Stimulated activated CD4-positive, alpha-beta T cell treated with anti-CD3 and anti-CD28 coated beads, TNF-alpha, amount 100 ng/mL, for 1 hour (primary cell): ENCODE measurements at regions not wholly inside any gene's neighbourhood (a gene's known extent, or its start where the extent isn't known, plus 50 kb on each side); places are given as distances from the start of the nearest gene placed in this dataset.

Experiments
- DNase-seq, 3 donors: peaks; one replicate each; pipeline ENCODE4 v3.0.0-alpha.2; 2020; ENCODE audit warnings: low read depth in 3 of 3, low spot score in 1 of 3

DNA sequence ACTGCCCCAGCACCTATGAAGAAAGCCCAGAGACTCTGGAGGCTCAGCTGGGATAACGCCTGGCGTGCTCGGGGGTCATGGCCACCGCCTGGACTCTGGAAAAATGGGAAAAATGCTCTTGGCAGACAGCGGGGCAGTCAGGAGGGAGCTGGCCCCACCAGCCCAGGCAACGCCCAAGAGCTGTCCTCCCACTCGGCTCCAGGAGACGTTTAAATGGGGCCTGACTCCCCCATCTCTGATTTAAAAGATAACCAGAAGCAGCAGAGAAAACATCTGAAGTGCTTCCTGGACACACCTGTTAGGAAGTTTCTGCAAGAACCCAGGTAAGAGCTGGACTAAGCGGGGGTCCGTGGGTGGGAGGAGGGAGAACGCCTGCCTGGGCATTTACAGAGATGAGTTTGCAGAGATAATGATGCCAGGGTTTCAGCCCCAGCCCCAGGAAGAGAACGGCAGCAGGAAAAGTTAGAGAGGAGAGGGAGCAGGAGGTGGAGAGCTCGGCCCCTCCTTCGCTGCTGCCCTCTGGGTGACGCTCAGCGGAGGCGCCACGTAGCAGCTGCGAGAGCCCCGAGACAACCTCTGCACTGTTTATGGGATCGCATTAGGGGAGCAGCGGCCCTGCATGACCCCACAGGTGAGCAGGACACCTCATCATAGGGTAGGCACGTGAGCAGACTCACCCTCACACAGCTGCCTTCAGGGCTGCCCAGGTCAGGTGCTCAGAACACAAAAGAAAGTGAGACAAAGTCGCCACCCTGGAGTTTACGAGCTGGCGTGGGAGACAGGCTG, 83.5 kb upstream of the INSIG1 start:
- no peak for DNase-seq

DNA sequence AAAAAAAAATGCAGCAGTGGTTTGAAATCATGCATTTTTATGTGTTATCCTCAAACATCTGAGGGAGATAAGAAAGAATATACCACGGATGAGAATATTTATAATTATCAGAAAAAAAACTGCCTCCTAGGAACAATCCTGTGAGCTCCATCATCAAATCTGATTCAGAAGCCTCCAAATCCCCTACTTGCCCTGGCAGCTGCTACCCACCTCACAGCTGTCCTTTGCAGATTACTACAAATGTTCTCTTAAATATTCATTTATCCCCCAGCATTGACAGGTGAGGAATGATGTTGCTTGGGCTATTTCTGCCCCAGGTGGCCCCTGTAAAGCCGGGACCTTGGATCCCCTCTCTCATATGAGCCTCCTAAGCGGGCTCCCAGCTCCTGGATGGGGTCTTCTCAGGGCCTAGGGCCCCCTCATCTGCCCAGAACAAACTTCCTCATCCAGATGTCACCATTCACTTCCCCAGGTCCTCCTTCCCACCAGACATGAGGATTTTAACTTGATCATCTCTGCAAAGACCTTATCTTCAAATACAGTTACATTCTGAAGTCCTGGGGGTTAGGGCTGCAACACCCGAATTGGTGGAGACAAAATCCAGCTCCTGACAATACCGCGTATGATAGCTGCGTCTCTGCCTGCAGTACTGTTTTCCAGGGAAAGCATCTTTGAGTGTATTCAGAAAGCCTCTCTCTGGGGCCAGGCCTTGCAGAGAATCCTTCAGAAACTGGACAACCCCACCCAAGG, 81.9 kb upstream of the INSIG1 start:
- DNase-seq = no peak

DNA sequence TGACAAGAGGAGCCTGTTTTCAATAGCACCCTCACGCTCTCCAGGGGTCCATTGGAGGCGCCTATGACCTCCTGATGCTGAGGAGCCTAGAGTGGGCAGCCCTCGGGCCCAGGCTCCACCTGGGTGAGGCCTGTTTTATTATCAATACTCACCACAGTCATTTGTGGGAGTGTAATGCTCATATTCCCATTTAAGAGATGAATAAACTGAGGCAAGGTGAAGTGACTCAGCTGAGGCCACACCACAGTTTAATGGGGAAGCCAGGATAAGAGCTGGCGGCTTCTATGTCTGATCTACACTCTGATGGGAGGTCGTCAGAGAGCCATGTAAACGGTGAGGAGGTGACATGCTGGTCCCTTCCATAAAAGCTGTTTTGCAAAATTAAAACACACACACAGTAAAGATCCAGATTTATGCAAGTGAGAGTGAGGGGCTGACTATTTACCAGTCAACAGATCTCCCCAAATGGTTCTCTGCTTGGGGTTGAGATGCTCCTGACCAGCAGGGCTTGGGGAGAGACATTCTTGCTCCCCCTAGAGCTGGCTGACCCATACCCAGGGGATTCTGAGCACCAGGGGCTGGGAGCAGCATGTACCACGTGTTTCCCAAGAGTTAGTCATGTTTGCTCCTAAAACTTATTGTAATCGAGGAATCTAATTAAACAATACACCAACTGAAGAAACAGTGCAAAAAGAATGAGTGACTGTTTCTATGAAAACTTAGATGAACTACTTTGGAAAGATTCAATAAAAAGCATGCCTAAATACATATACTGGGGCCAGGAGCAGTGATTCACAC, 81.0 kb upstream of the INSIG1 start:
- no peak for DNase-seq

DNA sequence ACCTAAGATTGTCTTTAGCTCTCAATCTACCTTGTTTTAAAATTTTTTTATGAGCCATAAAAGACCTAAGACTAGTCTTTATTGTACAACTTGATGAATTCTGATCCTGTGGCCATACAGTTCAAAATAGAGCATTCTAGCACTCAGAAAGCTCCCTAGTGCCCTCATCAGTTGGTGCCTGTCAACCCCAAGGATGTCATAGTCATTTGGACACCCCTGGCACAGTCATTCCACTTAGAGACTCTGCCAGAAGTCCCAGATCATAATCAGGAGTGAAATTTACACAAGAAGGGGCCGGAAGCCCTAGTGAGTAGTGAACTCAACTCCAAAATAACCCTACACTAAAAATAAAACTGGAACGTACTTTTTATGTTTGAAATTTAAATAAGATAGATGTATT, 80.0 kb upstream of the INSIG1 start:
- DNase-seq = no peak

DNA sequence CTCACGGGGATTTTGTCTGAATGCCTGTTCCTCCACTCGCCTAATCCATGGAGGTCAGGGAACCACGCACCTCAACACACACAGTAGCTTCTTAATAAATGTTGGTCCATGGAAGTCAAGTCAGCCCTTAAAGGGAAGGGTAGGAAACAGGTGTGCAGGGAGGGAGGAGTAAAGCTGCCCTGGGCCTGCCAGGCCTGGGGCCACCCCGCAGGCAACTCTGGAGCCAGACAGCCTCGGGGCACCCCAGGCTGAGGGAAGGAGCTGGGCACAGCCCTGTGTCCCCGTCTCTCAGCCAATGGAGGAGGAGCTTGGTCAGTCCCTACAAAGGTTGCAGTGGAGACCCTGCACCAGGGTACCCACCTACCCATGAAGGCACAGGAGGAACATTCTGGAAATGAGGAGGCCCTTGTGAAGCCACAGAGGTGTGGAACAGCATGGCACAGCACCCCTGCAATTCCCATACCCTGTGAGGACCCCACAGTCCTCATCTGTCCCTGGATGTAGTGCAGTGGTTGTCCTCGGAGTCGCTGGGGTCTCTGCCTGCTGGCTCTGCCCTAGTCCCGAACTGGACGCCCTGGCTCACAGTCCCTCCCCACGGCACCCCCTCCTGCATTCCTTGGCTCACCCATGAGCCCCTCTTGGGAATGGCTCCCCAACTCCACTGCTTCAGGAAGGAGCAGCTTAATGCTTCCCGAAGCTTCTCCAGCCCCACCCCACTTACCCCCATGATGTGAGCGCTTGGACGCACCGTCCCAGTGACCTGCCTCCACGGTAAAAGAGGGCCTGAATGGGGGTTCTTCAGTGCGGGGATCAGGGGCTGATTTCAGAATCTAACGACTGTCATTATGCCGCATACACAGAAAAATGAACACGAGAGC, 79.2 kb upstream of the INSIG1 start:
- DNase-seq = no peak

DNA sequence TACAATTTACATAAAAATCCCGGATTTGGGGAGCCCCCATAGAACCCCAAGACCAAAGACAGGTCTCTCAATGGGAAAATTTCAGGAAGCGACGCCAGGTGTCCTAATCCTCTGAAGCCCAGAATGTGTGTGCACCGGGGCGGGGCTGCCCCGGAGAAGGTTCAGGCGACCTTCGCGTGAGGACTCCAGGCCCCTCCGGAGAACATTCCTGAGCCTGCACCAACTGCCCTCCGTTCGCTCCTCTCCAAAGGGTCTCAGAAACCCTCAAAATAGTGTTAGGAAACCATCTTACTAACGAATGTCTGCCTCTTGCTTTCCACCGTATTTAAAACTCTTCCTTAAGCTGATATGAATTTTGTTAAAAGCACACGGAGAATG, 78.5 kb upstream of the INSIG1 start:
- no peak for DNase-seq

DNA sequence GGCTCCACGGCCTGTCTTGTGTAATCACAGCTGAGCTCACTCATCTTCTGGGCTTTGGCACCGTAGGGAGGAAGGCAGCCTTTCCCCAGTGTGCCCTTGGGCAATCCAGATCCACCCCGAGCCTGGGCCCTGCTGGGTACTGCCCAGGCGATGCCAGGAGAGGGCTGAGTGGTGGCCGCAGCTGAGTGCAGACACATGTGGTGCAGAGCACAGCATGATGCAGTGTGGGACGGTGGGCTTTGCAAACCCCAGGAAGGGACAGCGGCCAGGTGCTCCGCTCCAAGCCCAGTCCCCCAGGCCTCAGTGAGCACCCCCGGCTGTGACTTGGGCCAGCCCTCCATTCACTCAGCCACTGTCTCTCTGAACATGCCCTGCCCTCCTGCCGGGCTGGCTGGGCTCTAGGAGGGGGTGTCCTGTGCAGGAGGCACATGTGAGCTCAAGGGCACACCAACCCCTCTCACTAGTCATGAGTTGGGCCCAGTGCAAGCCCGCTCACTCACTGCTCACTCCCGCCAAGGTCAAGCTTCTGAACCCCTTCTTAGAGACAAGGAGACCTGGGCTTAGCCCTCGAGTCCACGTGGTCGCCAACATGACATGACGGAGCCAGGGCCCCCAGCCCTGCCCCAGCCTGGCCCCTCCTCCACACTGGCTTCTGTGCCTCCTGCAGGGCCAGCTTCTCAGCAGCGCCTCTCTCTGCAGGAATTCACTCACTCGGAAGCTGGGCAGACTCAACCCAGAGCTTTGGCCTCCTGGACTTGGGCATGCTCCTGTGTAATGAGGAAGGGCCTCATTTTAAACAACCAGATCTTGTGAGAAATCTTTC, 77.5 kb upstream of the INSIG1 start:
- DNase-seq = no peak

DNA sequence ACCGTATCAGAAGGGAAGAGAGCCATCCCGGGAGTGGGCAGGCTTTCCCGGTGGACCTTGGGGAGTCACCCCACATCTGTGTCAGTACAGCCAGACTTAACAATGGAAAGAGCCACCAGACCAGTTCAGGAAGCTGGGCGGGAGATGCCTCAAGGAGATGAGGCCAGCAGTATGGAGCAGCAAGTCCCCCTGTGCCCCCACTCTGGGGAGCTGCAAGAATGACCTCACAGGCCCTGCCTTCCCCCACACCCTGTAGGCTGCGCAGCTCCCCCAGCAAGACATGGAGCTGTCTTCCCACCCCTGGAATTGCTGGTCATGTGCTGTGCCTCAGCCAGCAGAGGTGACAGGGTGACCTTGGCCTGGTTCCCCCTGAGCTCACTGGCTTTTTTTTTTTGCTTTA, 76.8 kb upstream of the INSIG1 start:
- no peak for DNase-seq

DNA sequence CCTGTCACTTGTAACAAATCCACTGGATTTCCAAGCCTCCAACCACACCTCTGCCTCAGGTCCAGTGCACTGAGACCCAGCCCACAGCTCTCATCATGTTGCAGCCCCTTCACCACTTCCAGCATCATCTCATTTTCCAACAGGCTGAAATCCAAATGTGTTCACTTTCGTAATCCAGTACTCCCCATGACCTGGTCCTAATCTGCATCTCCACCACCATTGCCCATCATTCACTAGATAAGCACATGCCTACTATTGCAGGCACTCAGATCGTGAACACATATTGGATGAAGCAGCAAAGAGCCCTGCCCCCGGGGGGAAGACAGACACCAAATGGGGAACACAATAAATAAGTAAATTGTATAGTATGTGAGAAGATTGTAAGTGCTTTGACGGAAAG, 76.1 kb upstream of the INSIG1 start:
- DNase-seq = no peak

DNA sequence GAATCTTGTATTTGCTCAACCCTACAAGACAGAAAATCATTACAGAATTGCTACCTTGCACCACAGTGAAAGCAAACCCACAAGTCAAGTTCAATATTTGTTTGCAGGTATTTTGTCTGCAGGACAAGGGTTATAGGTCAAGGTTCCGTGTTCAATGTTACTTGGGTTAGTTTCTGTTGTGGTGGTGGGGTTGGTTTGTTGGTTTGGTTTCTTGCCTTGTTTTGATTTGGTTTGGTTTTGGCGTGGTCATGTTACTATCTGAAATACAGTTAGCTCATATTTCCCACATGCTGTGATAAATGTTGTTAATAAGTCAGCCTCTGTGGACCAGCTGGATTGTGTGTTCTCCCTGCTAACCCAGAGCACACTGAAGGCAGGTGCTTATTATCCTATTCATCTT, 75.6 kb upstream of the INSIG1 start:
- DNase-seq = no peak

DNA sequence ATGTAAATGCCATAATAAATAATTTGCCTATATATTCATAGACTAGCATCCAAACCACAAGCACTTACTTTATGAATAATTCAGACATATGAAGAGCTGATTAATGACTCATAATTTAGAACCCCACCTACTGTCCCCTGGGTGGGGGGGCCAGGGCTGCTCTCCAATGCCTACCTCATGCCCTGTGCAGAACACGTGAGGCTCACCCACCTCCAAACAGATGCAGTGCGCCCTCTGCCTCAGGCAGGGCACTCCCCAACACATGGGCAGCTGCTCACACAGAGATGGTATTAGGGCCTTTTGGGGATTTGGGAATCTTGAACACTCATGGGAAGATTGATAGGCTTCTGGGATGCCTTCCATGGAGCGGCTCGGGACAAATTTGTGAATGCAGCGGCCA, 75.1 kb upstream of the INSIG1 start:
- DNase-seq = no peak

DNA sequence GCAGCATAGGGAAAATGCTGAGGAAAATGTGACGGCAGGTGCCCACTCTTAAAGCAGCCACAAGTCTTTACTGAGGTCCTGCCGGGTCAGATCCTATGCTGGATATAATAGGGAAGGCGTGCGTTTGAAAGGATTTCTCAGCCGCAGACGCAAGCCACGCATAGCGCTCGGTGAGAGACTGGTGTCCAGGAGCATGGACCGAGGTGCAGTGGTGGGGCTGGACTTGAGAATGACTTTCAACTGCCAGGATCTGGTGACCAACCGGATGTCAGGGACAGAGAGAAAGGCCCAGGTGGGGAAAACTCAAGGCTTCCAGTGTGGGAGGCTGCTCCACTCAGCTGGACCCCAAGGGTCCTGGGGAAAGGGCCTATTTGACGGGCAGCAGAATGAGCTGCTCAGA, 74.7 kb upstream of the INSIG1 start:
- no peak for DNase-seq

DNA sequence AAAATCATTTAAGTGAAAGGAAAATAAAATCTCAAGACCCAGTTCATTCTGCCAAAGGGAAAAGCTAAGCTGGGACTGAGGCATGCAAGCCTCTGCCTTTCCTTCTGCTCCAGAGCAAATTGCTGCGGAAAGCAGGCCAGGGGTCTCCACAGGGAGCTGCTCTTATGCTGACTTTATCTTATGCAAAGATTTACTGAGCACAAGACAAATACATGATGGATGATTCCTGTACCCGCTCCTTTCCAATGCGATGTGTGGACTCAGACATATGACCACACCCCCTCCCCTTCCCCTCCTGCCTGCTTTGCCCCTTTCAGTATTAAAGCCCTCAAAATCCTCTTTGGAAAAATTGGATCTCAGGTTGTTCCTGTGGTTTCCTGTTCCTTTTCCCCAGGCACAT, 74.2 kb upstream of the INSIG1 start:
- DNase-seq = no peak

DNA sequence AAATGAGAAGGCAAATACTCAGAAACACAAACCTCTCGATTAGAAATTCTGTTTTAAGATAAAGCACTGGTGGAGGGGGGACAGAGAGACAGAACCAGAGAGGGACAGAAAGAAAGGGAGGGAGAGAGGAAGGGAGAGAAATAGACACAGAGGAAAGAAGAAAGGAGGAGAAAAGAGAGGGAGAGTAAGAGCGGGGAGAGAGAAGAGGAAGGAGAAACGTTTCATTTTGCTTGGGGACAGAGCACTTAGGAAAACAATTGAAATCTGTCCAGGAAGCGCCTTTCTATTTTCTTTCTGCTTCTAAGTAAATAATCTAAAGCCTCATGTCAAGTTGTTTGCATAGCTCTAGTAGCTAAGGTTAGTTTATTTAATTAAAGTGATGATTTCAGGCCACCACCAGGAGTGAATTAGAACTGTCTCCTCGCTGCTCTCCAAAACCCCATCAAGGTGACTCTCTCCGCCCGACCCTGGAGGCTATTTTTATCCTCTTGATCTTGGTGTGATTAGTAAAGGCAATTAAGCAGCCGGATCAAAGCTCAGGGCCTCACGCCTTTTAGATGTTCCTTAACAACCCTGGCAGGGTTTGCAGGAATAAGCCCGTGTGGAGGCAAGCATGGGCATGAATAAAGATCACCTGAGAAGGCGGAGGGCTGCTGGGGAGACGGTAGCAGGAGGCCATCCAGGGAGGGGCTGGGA, 73.4 kb upstream of the INSIG1 start:
- DNase-seq = no peak

DNA sequence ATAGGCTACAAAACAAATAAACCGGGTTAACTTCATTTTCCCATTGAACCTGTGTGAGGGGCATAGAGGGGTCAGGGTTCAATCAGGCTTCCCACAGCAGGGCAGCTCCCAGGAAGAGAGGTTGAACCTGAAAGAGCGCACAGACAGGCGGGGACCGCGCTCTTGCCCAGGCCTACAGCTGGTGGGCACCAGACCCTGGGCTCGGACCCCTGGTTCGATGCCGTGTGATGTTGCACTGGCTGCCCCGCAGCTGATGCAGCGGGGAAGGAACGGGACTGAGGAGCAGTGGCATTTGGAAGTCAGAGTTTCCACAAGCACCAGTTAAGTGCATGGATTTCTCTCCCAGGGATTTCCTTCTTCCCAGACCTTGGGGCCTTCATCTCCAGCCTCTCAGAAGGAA, 72.6 kb upstream of the INSIG1 start:
- no peak for DNase-seq

DNA sequence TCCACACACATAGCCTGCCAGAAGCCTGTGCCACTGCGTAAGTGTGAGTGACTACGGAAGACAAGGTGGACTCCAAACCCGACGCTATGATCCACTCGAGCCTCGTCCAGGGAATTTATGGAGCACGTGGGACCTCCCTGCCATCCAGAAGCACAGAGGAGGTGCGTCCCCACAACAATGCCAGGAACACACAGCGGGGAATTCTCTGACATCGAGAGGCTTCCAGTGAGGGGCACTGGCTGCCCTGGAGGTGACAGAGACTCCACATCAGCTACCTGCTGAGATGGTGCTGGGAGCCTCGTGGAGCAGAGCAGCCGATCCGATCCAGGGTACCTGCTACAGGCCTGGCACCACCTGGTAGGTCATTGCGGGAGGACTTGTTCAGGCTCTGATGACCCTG, 72.2 kb upstream of the INSIG1 start:
- DNase-seq = no peak

DNA sequence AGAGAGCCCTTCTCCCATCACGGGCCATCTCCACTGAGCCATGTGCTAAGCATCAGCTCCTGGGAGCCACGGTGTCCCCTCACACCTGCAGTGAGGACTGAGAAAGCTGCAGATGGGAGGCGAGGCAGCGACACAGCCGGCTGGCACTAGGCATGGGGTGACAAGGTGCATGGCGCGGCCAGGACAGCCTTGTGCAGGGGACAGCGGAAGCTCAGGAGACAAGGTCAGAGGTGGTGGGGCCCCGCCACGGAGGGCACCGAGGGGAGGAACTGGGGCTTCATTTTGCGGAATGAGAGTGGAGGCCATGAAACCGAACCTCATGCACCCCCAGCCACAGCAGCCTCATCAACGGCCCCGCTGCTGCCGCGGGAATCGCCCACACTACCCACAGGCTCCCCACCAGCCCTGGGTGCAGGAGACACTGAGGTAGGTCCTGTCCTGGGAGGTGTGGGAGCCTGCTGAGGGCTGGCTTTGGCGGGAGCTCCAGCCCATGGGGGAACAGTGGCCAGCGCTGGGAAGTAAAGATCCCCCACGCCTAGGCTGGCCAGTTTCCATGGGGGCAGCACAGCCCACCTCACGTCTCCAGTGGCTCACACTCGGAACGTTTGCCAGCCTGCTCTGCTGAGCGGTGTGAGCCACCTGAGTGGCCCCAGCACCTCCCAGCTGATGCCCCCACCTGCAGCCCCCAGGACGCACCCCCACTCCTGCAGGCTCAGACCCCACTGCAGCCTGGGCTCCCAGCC, 71.2 kb upstream of the INSIG1 start:
- DNase-seq = no peak

DNA sequence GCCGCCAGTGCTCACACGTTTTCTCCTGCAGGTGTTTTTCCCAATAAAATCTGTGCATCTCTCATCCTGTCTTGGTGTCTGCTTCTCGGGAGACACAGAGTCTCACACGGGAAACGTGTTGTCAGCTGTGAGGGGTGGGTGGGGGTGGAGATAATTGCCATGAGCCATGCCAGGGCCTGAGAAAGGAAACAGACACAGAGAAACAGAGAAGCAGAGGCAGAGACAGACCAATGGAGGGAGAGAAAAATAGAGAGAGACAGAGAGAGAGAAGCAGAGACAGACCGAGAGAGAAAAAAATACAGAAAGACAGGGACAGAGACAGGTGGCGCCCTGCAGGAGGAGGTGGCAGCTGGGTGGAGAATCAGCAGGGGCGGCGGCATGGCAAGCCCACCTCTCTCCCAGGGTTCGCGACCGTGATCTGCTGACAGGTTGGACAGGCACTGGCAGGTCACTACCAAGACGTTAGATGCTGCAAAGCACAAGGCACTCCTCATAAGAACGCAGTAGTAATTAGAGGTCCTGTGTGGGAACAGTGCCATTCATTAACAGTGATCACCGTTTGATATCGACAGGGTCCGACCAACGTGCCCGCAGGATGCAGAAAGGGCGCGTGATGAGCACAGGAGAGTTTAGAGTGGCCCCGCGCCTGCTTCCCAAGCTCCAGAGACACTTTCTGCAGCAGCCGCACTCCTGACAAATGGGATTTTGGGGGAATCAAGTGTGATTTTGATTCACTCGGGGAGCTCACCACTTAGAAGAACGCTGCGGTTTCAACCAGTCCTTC, 70.5 kb upstream of the INSIG1 start:
- no peak for DNase-seq
